HL-60 (cell line): ENCODE measurements at regions not wholly inside any gene's neighbourhood (a gene's known extent, or its start where the extent isn't known, plus 50 kb on each side); places are given as distances from the start of the nearest gene placed in this dataset.

Experiments
- DNase-seq, 2 experiments: peaks; one replicate each; pipeline ENCODE4 v3.0.0-alpha.2; 2010 to 2020; ENCODE audit warnings: low read depth in 1 of 2, low spot score in 1 of 2
- H3K27ac ChIP-seq: fragments of 250-450 bp; sonication (Bioruptor Pico); replicated peaks from 2 replicates; pipeline ENCODE4 v1.5.1; 2020; ENCODE audit warnings: mild to moderate bottlenecking, moderate library complexity
- H3K27me3 ChIP-seq: fragments of 250-450 bp; sonication (Bioruptor Pico); 2 replicates; pipeline ENCODE4 v1.5.1; 2021; ENCODE audit warnings: mild to moderate bottlenecking, moderate library complexity; ENCODE audit not compliant: insufficient read depth, poor library complexity, severe bottlenecking
- H3K4me3 ChIP-seq: replicated peaks from 2 replicates; pipeline ENCODE4 v1.5.1; 2011; ENCODE audit warnings: mild to moderate bottlenecking, control low read depth, low read length; ENCODE audit not compliant: insufficient read depth
- CTCF ChIP-seq: IDR thresholded peaks from one replicate; pipeline ENCODE4 v1.5.1; 2011; ENCODE audit warnings: low read length, control low read depth, inconsistent platforms; ENCODE audit not compliant: insufficient read depth
- GABPA ChIP-seq: IDR thresholded peaks from 2 replicates; pipeline ENCODE4 v1.6.1; 2012; ENCODE audit warnings: low read depth
- POLR2AphosphoS5 ChIP-seq: IDR thresholded peaks from 2 replicates; pipeline ENCODE4 v1.6.1; 2012; ENCODE audit warnings: low read depth
- REST ChIP-seq: IDR thresholded peaks from 2 replicates; pipeline ENCODE4 v1.6.1; 2012; ENCODE audit warnings: low read depth; ENCODE audit not compliant: insufficient replicate concordance
- SPI1 ChIP-seq: IDR thresholded peaks from 2 replicates; pipeline ENCODE4 v1.6.1; 2012; ENCODE audit warnings: low read depth, mild to moderate bottlenecking, borderline replicate concordance

GRCh38 chr2:52539026-52539970 is 1228.3 kb upstream of the CHAC2 start:
- no peak for DNase-seq
- no peak overlapping the region for H3K4me3 ChIP-seq
- H3K27me3 ChIP-seq, result no peaks in the 10 kb centered on the region
- no peak for TF ChIP-seq REST
- H3K27ac ChIP-seq, result no peak overlapping the region

GRCh38 chr2:52537588-52537987 is 1230.0 kb upstream of the CHAC2 start:
- no peak for DNase-seq
- H3K27me3 ChIP-seq, result no peaks in the 10 kb centered on the region
- no peak overlapping the region for H3K4me3 ChIP-seq
- no peak overlapping the region for H3K27ac ChIP-seq
- TF ChIP-seq CTCF, result no peak
- TF ChIP-seq GABPA, result no peak
- no peak for TF ChIP-seq REST
- TF ChIP-seq POLR2AphosphoS5, result no peak
- no peak for TF ChIP-seq SPI1

- no peak for DNase-seq
- Histone ChIP-seq H3K27ac (no peak overlapping the region), H3K27me3 (no peaks in the 10 kb centered on the region), H3K4me3 (no peak overlapping the region)
- TF ChIP-seq CTCF (no peak), SPI1 (no peak), GABPA (no peak), POLR2AphosphoS5 (no peak), REST (no peak)
Measured at GRCh38 chr2:52536929-52537460, 1230.6 kb upstream of the CHAC2 start.
